LNCAP (cell line): ENCODE measurements at regions not wholly inside any gene's neighbourhood (a gene's known extent, or its start where the extent isn't known, plus 50 kb on each side); places are given as distances from the start of the nearest gene placed in this dataset.

Source experiments
- CTCF ChIP-seq: fragments of 450-650 bp; IDR thresholded peaks from 2 replicates; pipeline ENCODE4 v1.5.1; 2017; ENCODE audit warnings: mild to moderate bottlenecking

DNA sequence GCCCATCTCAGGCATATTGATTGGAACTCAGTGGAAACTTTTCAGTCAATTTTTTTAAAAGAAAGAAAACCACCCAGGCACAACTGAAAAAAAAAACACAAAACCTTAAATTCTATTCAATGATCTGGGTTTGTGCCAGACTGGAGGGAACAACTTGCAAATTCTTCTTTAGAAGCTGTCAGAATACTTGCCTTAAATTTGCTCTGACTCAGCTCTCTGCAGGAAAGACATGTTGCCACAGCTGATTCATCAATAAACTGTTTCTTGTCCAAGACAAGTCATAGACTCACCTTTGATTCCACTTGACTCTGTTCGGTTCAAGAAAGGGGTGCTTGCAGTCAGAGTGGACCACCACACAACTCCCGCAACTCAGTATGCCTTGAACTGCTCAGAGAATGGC lies 117.8 kb upstream of the F13A1 start:
- TF ChIP-seq CTCF = no peak

DNA sequence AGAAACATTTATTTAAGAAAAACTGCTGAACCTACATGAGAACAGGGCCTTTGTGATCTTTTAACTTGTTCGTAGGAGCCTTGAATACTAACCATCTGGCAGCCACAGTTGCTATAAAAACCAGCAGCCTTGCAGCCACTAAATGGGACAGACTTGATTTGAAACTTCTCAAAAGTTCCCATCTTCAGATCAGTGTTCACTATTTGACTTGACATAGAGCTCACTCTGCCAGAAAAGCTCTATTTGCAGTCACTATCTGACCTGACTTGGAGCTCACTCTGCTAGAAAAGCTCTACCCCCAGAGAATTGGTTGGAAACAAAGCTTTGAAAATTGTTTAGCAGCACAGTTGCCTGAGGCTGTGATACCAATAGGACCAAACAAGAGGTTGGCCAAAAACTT lies 119.3 kb upstream of the F13A1 start:
- TF ChIP-seq CTCF = no peak

- no peak for TF ChIP-seq CTCF
Measured at GRCh38 chr6:6452002-6452401, 131.5 kb upstream of the F13A1 start.

- TF ChIP-seq CTCF = no peak
Measured at GRCh38 chr6:6453186-6453585, 132.7 kb upstream of the F13A1 start.

- TF ChIP-seq CTCF = no peak
Measured at GRCh38 chr6:6455272-6455671, 133.2 kb upstream of the LY86 start.

- TF ChIP-seq CTCF = no peak
Measured at GRCh38 chr6:6458172-6458571, 130.3 kb upstream of the LY86 start.

- TF ChIP-seq CTCF = no peak
Measured at GRCh38 chr6:6460416-6460815, 128.1 kb upstream of the LY86 start.

DNA sequence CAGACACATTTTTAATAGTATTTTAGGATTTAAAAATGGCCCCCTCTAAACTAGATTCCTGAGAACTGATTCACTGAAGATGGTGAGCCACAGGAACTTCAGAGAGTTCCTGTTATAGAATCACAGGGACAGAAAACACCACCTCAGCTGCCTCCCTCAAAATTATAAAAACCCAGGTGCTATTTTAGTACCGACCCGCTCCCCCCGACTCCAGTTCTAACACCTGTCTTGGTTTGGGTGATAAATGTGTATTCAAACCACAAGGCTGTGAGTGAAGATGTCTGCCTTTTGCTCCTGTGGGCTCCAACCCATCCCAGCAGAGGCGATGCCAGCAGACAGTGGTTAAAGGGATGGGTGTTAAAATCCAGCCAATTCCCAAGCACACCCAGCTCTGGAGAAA lies 127.4 kb upstream of the LY86 start:
- TF ChIP-seq CTCF = no peak
